ENCODE measurements at regions not wholly inside any gene's neighbourhood (a gene's known extent, or its start where the extent isn't known, plus 50 kb on each side); places are given as distances from the start of the nearest gene placed in this dataset.

DNA sequence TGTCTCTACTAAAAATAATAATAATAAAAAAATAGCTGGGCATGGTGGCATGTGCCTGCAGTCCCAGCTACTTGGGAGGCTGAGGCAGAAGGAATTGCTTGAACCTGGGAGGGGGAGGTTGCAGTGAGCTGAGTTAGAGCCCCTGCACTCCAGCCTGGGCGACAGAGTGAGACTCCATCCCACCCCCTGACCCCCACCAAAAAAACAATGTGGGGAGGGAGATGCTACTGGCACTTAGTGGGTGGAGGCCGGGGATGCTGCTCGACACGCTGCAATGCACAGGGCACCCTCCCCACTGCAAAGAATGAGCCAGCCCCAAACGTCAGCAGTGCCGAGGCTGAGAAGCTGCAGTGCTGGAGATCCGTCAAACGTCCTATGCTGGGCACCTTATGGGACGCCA is 77.5 kb upstream of the MAP1LC3B2 start:
- TF ChIP-seq, protein P1, sequence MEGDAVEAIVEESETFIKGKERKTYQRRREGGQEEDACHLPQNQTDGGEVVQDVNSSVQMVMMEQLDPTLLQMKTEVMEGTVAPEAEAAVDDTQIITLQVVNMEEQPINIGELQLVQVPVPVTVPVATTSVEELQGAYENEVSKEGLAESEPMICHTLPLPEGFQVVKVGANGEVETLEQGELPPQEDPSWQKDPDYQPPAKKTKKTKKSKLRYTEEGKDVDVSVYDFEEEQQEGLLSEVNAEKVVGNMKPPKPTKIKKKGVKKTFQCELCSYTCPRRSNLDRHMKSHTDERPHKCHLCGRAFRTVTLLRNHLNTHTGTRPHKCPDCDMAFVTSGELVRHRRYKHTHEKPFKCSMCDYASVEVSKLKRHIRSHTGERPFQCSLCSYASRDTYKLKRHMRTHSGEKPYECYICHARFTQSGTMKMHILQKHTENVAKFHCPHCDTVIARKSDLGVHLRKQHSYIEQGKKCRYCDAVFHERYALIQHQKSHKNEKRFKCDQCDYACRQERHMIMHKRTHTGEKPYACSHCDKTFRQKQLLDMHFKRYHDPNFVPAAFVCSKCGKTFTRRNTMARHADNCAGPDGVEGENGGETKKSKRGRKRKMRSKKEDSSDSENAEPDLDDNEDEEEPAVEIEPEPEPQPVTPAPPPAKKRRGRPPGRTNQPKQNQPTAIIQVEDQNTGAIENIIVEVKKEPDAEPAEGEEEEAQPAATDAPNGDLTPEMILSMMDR (conservative IDR thresholded peaks at IDR 0.05 in 1 of 2, IDR thresholded peaks at IDR 0.05 in 1 of 2; ENCODE audit: low read depth in 1 of 2, low read length in 2 of 2) = no peak
- TF ChIP-seq EZH2 (IDR thresholded peaks at IDR 0.05; ENCODE audit: low read length, missing control alignments) = no peak

Measured in fibroblast of lung (primary cell).